ENCODE measurements at regions not wholly inside any gene's neighbourhood (a gene's known extent, or its start where the extent isn't known, plus 50 kb on each side); places are given as distances from the start of the nearest gene placed in this dataset.

GRCh38 chr4:80127870-80128419 lies 54.9 kb upstream of the ANTXR2 start:
- no peak for TF ChIP-seq CTCF (IDR thresholded peaks at IDR 0.05; ENCODE audit: unreplicated experiment)
- Mint-ChIP-seq H3K36me3 (ENCODE audit: low read depth, unreplicated experiment) (no peaks in the 10 kb centered on the region), H3K4me1 (ENCODE audit: unreplicated experiment) (peaks cover 22% of the 10 kb centered on the region), H3K27me3 (ENCODE audit: unreplicated experiment) (no peaks in the 10 kb centered on the region), H3K27ac (ENCODE audit: unreplicated experiment) (no peak overlapping the region), H3K9me3 (ENCODE audit: unreplicated experiment) (no peaks in the 10 kb centered on the region), H3K4me3 (ENCODE audit: unreplicated experiment) (no peak overlapping the region)
- DNase-seq (ENCODE audit: low spot score), result no peak

GRCh38 chr4:80126435-80126834 lies 53.4 kb upstream of the ANTXR2 start:
- Mint-ChIP-seq H3K4me1 (ENCODE audit: unreplicated experiment) (peaks cover 22% of the 10 kb centered on the region), H3K27me3 (ENCODE audit: unreplicated experiment) (no peaks in the 10 kb centered on the region), H3K9me3 (ENCODE audit: unreplicated experiment) (no peaks in the 10 kb centered on the region), H3K4me3 (ENCODE audit: unreplicated experiment) (no peak overlapping the region), H3K27ac (ENCODE audit: unreplicated experiment) (no peak overlapping the region), H3K36me3 (ENCODE audit: low read depth, unreplicated experiment) (no peaks in the 10 kb centered on the region)
- TF ChIP-seq CTCF (IDR thresholded peaks at IDR 0.05; ENCODE audit: unreplicated experiment), result no peak
- no peak for DNase-seq (ENCODE audit: low spot score)

GRCh38 chr4:80125252-80126177 lies 52.5 kb upstream of the ANTXR2 start:
- H3K27me3 Mint-ChIP-seq (ENCODE audit: unreplicated experiment), result no peaks in the 10 kb centered on the region
- no peak overlapping the region for H3K27ac Mint-ChIP-seq (ENCODE audit: unreplicated experiment)
- no peaks in the 10 kb centered on the region for H3K9me3 Mint-ChIP-seq (ENCODE audit: unreplicated experiment)
- peak; percentile 57 for TF ChIP-seq CTCF (IDR thresholded peaks at IDR 0.05; ENCODE audit: unreplicated experiment)
- no peaks in the 10 kb centered on the region for H3K36me3 Mint-ChIP-seq (ENCODE audit: low read depth, unreplicated experiment)
- peak; percentile 6 for DNase-seq (ENCODE audit: low spot score)
- no peak overlapping the region for H3K4me3 Mint-ChIP-seq (ENCODE audit: unreplicated experiment)
- H3K4me1 Mint-ChIP-seq (ENCODE audit: unreplicated experiment), result peaks cover 22% of the 10 kb centered on the region

- Mint-ChIP-seq H3K4me1 (ENCODE audit: unreplicated experiment) (peaks cover 22% of the 10 kb centered on the region), H3K27me3 (ENCODE audit: unreplicated experiment) (no peaks in the 10 kb centered on the region), H3K4me3 (ENCODE audit: unreplicated experiment) (no peak overlapping the region), H3K27ac (ENCODE audit: unreplicated experiment) (no peak overlapping the region), H3K9me3 (ENCODE audit: unreplicated experiment) (no peaks in the 10 kb centered on the region), H3K36me3 (ENCODE audit: low read depth, unreplicated experiment) (no peaks in the 10 kb centered on the region)
- DNase-seq (ENCODE audit: low spot score), result no peak
- TF ChIP-seq CTCF (IDR thresholded peaks at IDR 0.05; ENCODE audit: unreplicated experiment), result no peak
These were observed 51.5 kb upstream of the ANTXR2 start for GRCh38 chr4:80124246-80125211.
